ENCODE measurements at regions not wholly inside any gene's neighbourhood (a gene's known extent, or its start where the extent isn't known, plus 50 kb on each side); places are given as distances from the start of the nearest gene placed in this dataset.

GRCh38 chr13:109510013-109510412 lies 276.4 kb downstream of the IRS2 start:
- DNase-seq: no peak

GRCh38 chr13:109509154-109509900 lies 277.1 kb downstream of the IRS2 start:
- no peak for DNase-seq

- no peak for DNase-seq
These were observed 286.1 kb downstream of the IRS2 start for GRCh38 chr13:109500146-109500773.

- no peak for DNase-seq
These were observed 288.5 kb downstream of the IRS2 start for GRCh38 chr13:109497917-109498316.

GRCh38 chr13:109496216-109496615 lies 290.2 kb downstream of the IRS2 start:
- no peak for DNase-seq

GRCh38 chr13:109494925-109495369 lies 291.4 kb downstream of the IRS2 start:
- no peak for DNase-seq

- DNase-seq: no peak
These were observed 301.1 kb downstream of the IRS2 start for GRCh38 chr13:109485136-109485794.

- no peak for DNase-seq
These were observed 303.1 kb downstream of the IRS2 start for GRCh38 chr13:109483284-109483683.

DNA sequence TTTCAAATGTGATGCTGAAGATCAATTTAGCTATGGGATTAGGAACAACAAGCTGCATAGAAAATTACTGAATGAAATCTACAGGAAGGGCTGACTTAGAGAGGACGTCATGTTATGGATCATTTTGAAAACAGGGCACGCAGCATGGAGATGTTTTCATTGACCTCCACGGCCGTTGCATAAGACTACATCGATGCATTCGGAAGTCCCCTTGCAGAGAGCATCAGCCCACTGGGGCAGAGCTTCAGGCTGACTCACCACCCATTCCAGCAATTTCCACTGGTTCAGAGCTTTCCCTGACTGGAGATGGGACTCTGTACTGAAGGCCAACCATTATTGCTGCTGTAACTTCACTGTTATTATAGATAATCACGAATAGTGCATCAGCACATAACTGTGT lies 305.3 kb downstream of the IRS2 start:
- DNase-seq: no peak

DNA sequence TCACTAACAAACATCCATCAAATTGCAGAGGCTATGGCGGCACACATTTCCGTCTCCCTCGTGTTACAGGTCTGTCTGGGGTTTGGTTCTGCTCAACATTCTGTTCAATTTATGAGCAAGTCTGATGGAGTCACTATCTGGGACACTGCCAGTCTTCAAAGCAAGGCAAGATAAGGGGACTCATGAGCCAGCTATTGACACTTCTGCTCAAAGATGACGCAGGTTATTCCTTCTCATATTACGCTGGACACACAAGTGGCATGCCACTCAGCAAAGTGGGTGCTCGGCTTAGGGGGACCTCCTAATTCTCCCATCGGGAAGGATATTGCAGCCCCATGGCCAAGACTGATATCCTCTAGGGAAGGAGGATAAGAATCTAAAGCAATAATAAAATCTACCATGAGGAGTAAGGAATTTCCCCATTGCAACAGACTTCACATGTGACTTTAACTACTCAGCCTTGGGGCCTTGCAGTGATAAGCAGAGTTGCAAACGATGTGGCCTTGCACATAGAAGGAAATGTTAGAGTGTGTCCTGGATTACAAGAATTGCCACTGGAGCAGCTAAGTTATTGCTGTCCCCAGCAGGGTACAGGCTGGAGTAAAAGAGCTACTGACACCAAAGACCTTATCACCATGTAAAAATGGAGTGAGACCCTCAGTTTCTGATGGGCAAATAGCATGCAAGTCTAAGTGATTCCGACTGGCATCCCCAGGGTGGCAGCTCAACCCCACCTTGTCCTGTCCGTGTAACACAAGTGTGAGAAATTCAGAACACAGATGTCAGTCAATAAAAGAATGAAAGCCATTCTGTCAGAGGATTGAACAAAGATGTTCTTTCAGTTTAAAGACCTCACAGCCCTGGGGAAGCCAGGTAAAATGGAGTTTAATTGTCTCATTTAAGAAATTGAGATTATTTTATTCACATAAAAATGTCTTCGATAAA lies 306.1 kb downstream of the IRS2 start:
- DNase-seq: peak; percentile 55

- no peak for DNase-seq
These were observed 306.8 kb downstream of the IRS2 start for GRCh38 chr13:109479534-109479933.

DNA sequence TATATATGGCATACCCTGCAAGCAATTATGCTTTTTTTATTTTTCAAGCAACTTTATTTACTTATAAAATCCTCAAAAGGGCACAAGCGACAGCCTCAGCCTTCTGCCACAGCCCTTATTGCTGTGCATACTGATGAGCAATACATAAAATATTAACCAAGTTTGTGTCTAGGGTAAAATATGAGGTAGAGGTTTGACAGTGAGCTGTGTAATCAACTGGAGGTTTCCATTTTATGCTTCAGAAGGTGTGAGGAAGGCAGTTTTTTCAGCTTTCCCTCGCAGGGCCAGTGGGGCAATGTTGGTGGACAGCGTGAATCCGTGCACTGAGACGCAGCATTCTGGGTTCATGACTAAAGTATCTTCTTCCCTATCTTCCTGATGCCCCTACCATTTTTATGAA lies 310.4 kb downstream of the IRS2 start:
- DNase-seq: no peak

DNA sequence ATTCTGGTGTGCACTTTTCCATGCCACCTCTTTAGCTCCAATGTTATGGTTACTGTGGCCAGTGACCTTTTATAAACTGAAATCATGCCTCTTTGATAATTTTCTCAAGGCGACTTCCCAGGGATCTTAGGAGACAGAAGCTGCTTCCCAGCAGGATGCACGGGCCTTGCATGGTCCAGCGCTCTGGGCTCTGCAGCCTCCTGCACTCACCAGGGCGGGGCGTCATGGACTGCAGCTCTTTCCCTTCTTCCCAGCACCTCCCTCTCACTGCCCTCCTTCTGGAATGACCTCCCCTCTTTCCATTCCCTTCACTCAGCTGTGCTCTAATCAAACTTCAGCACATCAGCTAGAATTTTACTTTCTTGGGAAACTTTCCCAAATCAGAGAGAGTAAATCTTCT lies 318.3 kb downstream of the IRS2 start:
- DNase-seq: no peak

DNA sequence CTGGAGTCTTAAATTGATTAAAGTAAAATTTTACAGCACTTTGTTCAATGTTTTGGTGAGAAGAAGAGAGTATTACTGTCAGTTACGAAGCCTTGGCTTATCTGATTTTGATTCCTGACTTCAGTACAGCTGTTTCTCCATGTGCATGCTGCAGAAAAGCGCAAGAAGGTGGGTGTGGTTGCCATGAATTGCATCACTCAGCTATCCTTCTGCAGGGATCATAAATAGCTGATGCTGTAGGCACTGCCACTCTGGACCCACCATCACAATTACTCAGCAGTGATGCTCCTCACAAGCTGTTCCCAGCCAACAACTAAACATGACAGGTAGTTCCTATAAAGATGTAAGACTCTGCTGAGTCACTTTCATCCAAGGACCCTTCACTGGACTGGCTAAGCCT lies 321.2 kb downstream of the IRS2 start:
- no peak for DNase-seq

DNA sequence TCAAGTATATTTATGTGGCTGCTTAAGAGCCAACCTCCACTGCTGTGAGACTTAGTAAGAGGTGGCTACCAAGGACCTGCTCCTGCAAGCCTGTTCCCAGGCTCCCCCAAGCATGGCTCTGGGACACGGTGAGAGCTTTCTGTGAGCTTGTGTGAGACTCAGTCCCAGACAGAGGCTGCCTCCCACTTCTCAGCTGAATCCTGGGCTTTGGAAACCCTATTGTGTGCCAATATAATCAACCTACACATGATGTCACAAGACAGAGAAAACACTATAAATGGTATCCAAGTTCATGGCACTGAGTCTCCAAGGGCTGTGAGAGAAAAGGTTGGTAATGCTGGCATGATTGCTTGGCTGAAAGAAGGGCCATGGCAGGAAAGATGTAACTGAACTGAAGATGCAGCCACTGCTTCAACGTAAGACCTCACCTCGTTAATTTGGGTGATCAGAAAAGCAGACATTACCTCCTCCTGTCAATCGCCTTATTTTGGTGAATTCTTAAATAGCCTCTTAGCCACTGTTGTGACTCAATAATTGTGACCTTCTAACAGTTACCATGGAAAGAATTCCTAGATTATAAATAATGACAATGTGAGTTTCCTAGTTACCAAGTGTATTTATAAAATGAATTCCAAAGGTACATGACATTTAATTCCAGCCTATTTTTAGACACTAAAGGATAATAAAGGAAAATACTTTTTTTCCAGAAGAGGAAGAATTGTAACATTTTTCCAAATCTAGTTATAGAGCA lies 332.0 kb downstream of the IRS2 start:
- DNase-seq: no peak

GRCh38 chr13:109451726-109452125 lies 334.7 kb downstream of the IRS2 start:
- no peak for DNase-seq

DNA sequence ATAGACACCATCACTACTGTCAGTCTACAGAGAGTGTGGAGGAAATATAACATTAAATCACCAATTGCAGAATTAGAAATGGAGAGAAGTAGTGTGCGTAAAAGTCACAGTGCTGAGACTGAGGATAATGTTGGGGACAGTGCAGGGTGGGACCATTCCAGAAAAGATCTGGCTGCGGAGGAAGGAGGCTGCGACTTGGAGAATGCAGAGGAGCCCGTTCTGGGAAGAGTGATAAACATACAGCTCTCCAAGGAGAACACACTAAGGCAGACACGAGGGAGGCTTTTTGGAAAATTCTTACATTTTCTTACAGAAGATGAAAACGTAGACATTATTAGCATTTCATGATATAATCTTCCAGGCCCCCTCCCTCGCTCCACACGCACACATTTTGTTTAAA lies 337.8 kb downstream of the IRS2 start:
- DNase-seq: no peak

GRCh38 chr13:109447667-109448066 lies 338.7 kb downstream of the IRS2 start:
- no peak for DNase-seq

DNA sequence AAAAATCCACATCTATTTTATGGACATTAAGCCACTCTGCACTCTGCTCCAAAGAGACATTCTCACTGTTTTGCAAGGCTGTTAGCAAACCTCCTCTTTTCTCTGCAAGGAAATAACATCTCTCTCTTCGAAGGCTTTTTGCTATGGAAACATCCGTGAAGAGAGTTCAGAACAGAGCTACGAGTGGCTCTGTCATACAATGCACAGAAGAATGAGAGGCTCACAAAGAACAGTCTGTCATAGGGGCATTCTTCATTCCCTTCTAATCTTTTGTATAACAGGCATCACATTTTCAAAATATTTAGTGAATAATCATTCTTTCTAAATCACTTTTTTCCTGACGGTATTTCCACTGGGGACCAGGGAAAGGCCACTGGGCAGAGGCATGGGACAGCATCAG lies 346.1 kb downstream of the IRS2 start:
- no peak for DNase-seq

GRCh38 chr13:109439813-109440212 lies 346.6 kb downstream of the IRS2 start:
- no peak for DNase-seq

DNA sequence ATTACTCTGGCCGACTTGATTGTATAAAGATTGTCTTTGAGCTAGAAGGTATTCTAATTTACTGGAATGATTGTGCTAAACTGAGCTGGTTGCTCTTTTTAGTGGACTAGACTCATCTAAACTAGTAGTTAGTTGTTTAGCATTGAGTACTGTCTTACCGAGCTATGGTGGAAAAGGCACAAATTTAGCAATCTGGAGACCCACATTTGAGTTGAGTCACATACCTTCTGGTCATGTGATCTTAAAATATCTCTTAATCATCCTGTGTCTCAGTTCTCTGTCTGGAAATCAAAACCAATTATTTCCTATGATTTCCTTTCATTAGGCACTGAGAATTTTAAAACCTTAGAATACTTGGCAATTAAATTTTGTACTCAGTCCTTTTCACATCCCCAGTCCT lies 349.5 kb downstream of the IRS2 start:
- no peak for DNase-seq

DNA sequence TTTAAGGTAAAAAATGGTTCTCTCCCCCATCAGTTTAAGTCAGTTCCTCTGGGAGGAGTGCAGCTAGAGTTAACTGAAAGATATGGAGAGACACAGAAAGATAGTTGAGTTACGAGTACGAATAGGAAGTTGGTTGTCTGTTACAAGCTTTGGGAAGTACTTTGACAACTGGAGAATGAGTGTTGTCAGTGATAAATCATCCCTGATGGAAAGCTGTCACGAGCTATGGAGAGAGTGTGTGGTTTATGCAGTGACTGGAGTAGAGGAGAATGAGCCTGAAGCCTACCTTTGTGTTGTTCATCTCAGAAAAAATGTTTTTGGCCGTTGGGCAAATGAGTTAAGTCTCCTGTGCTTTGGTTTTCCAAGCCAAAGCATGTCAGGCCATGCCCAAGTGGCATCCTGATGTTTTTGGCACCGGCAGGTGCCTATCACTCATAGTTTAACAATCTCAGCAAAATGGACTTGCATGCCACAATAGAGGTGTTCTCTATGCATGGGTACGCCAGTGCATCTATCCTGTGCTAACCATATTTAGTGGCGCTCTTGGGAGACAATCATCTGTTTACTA lies 350.2 kb downstream of the IRS2 start:
- DNase-seq: no peak

Data from NCI-H2029 (cell line).